ENCODE measurements at regions not wholly inside any gene's neighbourhood (a gene's known extent, or its start where the extent isn't known, plus 50 kb on each side); places are given as distances from the start of the nearest gene placed in this dataset.

- no peak for DNase-seq
These were observed 310.7 kb downstream of the RFC3 start for GRCh38 chr13:34128661-34129060.

- no peak for DNase-seq
These were observed 311.5 kb downstream of the RFC3 start for GRCh38 chr13:34129436-34129835.

GRCh38 chr13:34137200-34137599, 319.3 kb downstream of the RFC3 start:
- DNase-seq, result no peak

GRCh38 chr13:34139660-34140227, 321.8 kb downstream of the RFC3 start:
- no peak for DNase-seq

- no peak for DNase-seq
These were observed 325.7 kb downstream of the RFC3 start for GRCh38 chr13:34143637-34144036.

GRCh38 chr13:34144142-34144541, 326.2 kb downstream of the RFC3 start:
- no peak for DNase-seq

GRCh38 chr13:34145061-34145460, 327.1 kb downstream of the RFC3 start:
- DNase-seq, result no peak

GRCh38 chr13:34148359-34148758, 330.4 kb downstream of the RFC3 start:
- DNase-seq, result no peak

- DNase-seq, result no peak
These were observed 333.9 kb downstream of the RFC3 start for GRCh38 chr13:34151885-34152284.

GRCh38 chr13:34152409-34152808, 334.5 kb downstream of the RFC3 start:
- DNase-seq, result no peak

- DNase-seq, result no peak
These were observed 335.0 kb downstream of the RFC3 start for GRCh38 chr13:34152996-34153395.

- DNase-seq, result no peak
These were observed 335.7 kb downstream of the RFC3 start for GRCh38 chr13:34153428-34154180.

GRCh38 chr13:34155931-34156607, 338.1 kb downstream of the RFC3 start:
- DNase-seq, result no peak

GRCh38 chr13:34156841-34157365, 339.0 kb downstream of the RFC3 start:
- peak; percentile 19 for DNase-seq

GRCh38 chr13:34159946-34160345, 342.0 kb downstream of the RFC3 start:
- DNase-seq, result no peak

GRCh38 chr13:34161931-34162543, 344.1 kb downstream of the RFC3 start:
- no peak for DNase-seq

GRCh38 chr13:34162544-34162933, 344.6 kb downstream of the RFC3 start:
- DNase-seq, result no peak

GRCh38 chr13:34164582-34164981, 346.6 kb downstream of the RFC3 start:
- no peak for DNase-seq

GRCh38 chr13:34165158-34165557, 347.2 kb downstream of the RFC3 start:
- DNase-seq, result no peak

- DNase-seq, result no peak
These were observed 348.5 kb downstream of the RFC3 start for GRCh38 chr13:34166406-34166805.

GRCh38 chr13:34167347-34167746, 349.4 kb downstream of the RFC3 start:
- no peak for DNase-seq

GRCh38 chr13:34172048-34172447, 354.1 kb downstream of the RFC3 start:
- DNase-seq, result no peak

GRCh38 chr13:34174671-34175145, 356.8 kb downstream of the RFC3 start:
- no peak for DNase-seq

Data from activated naive CD4-positive, alpha-beta T cell treated with Interleukin-2 at 50 U/mL for 16 hours (primary cell).